H1 (cell line): ENCODE measurements at regions not wholly inside any gene's neighbourhood (a gene's known extent, or its start where the extent isn't known, plus 50 kb on each side); places are given as distances from the start of the nearest gene placed in this dataset.

Experiments
- EZH2 ChIP-seq: fragments of 200-600 bp; sonication (generic); IDR thresholded peaks from 2 replicates; pipeline ENCODE4 v1.7.1; 2012; ENCODE audit warnings: low read depth, mild to moderate bottlenecking, moderate library complexity, low read length, inconsistent platforms; ENCODE audit not compliant: severe bottlenecking
- NANOG ChIP-seq: IDR thresholded peaks from 2 replicates; pipeline ENCODE4 v1.6.1; 2011; ENCODE audit warnings: low read length, low read depth, mild to moderate bottlenecking, inconsistent platforms; ENCODE audit not compliant: insufficient read depth, poor library complexity, severe bottlenecking
- PHF8 ChIP-seq: fragments of 200-600 bp; sonication (generic); conservative IDR thresholded peaks from 2 replicates; pipeline ENCODE4 v1.7.1; 2012; ENCODE audit warnings: low read depth, mild to moderate bottlenecking, inconsistent platforms, low read length, moderate library complexity

DNA sequence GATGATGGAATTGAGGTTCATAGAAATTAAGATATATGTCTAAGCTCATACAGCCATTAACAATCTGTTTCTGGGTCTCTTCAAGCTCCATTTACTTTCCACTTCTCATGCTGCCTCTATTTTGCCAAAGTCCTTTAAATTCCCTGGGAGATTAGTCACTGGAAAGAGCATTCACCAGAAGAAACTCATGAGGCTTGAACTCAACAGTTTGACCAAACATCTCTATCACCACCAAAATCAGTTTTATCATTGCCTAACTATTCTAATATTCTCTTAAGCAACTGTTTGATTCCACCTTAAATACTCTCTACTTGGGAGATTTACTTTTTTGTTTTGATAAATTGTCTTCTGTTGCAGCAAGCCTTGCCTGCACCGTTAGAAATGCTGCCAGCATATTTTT lies 881.3 kb downstream of the KCNA4 start (continued):
- no peak for TF ChIP-seq PHF8
- TF ChIP-seq EZH2: no peak
- TF ChIP-seq NANOG: no peak
